OCI-LY7 (cell line): ENCODE measurements at regions not wholly inside any gene's neighbourhood (a gene's known extent, or its start where the extent isn't known, plus 50 kb on each side); places are given as distances from the start of the nearest gene placed in this dataset.
"Not testable (repeated sequence)": the region's sequence is repeated elsewhere in the genome, so short reads cannot be mapped to it uniquely, and the experiment has no call there.

ENCODE experiments used
- BruUV-seq: library from RNA; stranded (reverse); fragments of 400-500 nt; replicated peaks from 2 replicates; lab custom pipeline; 2021; lab: Mats Ljungman, UMichigan
- CTCF ChIA-PET: fragments of 300-600 bp; sonication (Branson Sonifier 250); formaldehyde crosslinking; loops from one replicate; lab custom pipeline; 2022; ENCODE audit warnings: antibody characterized with exemption; ENCODE audit not compliant: unreplicated experiment; lab: Charles Lee
- POLR2A ChIA-PET: fragments of 300-600 bp; sonication (Branson Sonifier 250); formaldehyde crosslinking; loops from one replicate; lab custom pipeline; 2022; ENCODE audit warnings: antibody characterized with exemption; lab: Charles Lee
- DNase-seq: peaks from one replicate; pipeline ENCODE4 v3.0.0-alpha.2; 2015; ENCODE audit warnings: low spot score
- H2AFZ ChIP-seq: fragments of 200-600 bp; sonication (generic), shearing (Covaris generic); 2 replicates; pipeline ENCODE4 v1.6.1; 2014; ENCODE audit warnings: mild to moderate bottlenecking, antibody characterized with exemption, low read length, moderate library complexity
- H3K27ac ChIP-seq: fragments of 200-600 bp; sonication (generic); 2 replicates; pipeline ENCODE4 v1.5.1; 2014; ENCODE audit warnings: mixed run types, low read depth, mild to moderate bottlenecking, moderate library complexity, low read length, inconsistent platforms; ENCODE audit not compliant: poor library complexity, severe bottlenecking
- H3K36me3 ChIP-seq: fragments of 200-600 bp; sonication (generic); 2 replicates; pipeline ENCODE4 v1.6.1; 2014; ENCODE audit warnings: mild to moderate bottlenecking, antibody characterized with exemption, low read length, moderate library complexity, mixed read lengths; ENCODE audit not compliant: insufficient read depth
- H3K4me1 ChIP-seq: fragments of 200-600 bp; sonication (generic); 2 replicates; pipeline ENCODE4 v1.5.1; 2014; ENCODE audit warnings: mild to moderate bottlenecking, low read length; ENCODE audit not compliant: insufficient read depth, poor library complexity, severe bottlenecking
- H3K4me2 ChIP-seq: fragments of 200-600 bp; sonication (generic); 2 replicates; pipeline ENCODE4 v1.6.1; 2014; ENCODE audit warnings: mild to moderate bottlenecking, low read length
- H3K4me3 ChIP-seq: fragments of 200-600 bp; sonication (generic); 2 replicates; pipeline ENCODE4 v1.5.1; 2014; ENCODE audit warnings: mild to moderate bottlenecking, low read depth, low read length; ENCODE audit not compliant: poor library complexity, severe bottlenecking
- H3K79me2 ChIP-seq: fragments of 200-600 bp; sonication (generic); 2 replicates; pipeline ENCODE4 v1.6.1; 2016; ENCODE audit warnings: low read depth, mild to moderate bottlenecking, low read length, moderate library complexity, mixed read lengths; ENCODE audit not compliant: insufficient read depth
- H3K9me2 ChIP-seq: fragments of 200-600 bp; sonication (generic); 2 replicates; pipeline ENCODE4 v1.6.1; 2016; ENCODE audit warnings: mild to moderate bottlenecking, low read length, mixed read lengths; ENCODE audit not compliant: insufficient read depth
- H3K9me3 ChIP-seq: fragments of 200-600 bp; sonication (generic); 2 replicates; pipeline ENCODE4 v1.6.1; 2014; ENCODE audit warnings: mild to moderate bottlenecking, mixed run types, low read length, mixed read lengths
- H4K20me1 ChIP-seq: fragments of 200-600 bp; sonication (generic); 2 replicates; pipeline ENCODE4 v1.6.1; 2014; ENCODE audit warnings: mild to moderate bottlenecking, antibody characterized with exemption, low read length, moderate library complexity, mixed read lengths; ENCODE audit not compliant: insufficient read depth
- EZH2phosphoT487 ChIP-seq: fragments of 200-600 bp; sonication (generic); IDR thresholded peaks from 2 replicates; pipeline ENCODE4 v1.6.1; 2018; ENCODE audit warnings: low read depth, borderline replicate concordance, mild to moderate bottlenecking, mixed run types, antibody characterized with exemption, low read length, moderate library complexity, mixed read lengths
- intact Hi-C: fragments of 100-400 bp; cut with micrococcal nuclease; formaldehyde crosslinking; loops from one replicate; pipeline ENCODE4 v1.10.0; 2022; ENCODE audit not compliant: unreplicated experiment
- TF ChIP-seq, protein P1 (sequence below): fragments of 200-600 bp; sonication (generic); conservative IDR thresholded peaks from 2 replicates; pipeline ENCODE4 v1.5.1; 2014; ENCODE audit warnings: mild to moderate bottlenecking, antibody characterized with exemption, low read length, moderate library complexity, mixed read lengths

DNA sequence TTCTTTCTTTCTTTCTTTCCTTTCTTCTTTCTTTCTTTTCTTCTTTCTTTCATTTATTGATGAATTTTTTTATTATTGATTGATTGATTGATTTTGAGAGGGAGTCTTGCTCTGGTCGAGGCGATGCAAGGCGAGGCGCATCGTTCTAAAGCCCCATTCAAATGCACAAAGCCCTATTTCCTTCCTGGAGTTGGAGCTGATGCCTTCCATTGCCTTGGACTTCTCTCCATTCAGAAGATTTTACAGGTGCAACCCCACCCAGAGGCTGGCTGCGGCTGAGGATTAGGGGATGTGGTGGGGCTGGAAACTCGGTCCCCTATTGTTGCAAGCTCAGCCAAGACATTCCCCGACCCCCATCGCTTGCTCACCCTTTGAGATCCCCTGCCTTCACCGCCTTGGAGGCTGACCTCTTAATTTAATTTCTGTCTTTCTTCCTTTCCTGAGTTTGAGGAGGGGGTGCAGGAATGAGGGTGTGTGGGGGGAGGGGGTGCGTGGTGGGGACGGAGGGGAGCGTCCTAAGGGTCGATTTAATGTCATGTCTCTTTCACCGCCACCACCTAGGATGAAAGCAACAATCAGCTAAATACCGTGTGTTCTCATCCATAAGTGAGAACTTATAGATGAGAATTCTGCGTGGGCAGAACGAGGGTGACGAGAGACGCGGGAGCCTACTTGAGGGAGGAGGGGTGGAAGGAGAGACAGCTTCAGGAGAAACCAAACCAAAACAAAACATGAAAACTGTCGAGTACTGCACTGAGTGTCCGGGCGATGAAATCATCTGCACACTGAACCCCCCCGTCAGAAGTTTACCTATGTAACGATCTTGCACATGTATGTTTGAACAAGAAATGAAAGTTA, 3913.9 kb upstream of the OR11H1 start:
- ChIA-PET CTCF (no interaction called here), POLR2A (interaction anchor here (0.5 kb wide), 1 partner anchor 300 kb away, joined by 3 read pairs; no protein-coding TSS in a partner anchor)
- intact Hi-C loops: no loop called here
- no peak overlapping the region for H2AFZ ChIP-seq
- H3K27ac ChIP-seq: no peak overlapping the region
- no peak overlapping the region for H3K4me2 ChIP-seq
- no peaks in the 10 kb centered on the region for H4K20me1 ChIP-seq
- H3K9me2 ChIP-seq: no peaks in the 10 kb centered on the region
- H3K9me3 ChIP-seq: no peaks in the 10 kb centered on the region; the same call in 1 of the 2 replicates
- BruUV-seq: no TSS peak
- no peaks in the 10 kb centered on the region for H3K36me3 ChIP-seq
- H3K4me1 ChIP-seq: no peaks in the 10 kb centered on the region
- no peak for DNase-seq
- no peaks in the 10 kb centered on the region for H3K79me2 ChIP-seq
- TF ChIP-seq, protein P1, sequence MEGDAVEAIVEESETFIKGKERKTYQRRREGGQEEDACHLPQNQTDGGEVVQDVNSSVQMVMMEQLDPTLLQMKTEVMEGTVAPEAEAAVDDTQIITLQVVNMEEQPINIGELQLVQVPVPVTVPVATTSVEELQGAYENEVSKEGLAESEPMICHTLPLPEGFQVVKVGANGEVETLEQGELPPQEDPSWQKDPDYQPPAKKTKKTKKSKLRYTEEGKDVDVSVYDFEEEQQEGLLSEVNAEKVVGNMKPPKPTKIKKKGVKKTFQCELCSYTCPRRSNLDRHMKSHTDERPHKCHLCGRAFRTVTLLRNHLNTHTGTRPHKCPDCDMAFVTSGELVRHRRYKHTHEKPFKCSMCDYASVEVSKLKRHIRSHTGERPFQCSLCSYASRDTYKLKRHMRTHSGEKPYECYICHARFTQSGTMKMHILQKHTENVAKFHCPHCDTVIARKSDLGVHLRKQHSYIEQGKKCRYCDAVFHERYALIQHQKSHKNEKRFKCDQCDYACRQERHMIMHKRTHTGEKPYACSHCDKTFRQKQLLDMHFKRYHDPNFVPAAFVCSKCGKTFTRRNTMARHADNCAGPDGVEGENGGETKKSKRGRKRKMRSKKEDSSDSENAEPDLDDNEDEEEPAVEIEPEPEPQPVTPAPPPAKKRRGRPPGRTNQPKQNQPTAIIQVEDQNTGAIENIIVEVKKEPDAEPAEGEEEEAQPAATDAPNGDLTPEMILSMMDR: no peak
- no peak for TF ChIP-seq EZH2phosphoT487
- H3K4me3 ChIP-seq: no peak overlapping the region

DNA sequence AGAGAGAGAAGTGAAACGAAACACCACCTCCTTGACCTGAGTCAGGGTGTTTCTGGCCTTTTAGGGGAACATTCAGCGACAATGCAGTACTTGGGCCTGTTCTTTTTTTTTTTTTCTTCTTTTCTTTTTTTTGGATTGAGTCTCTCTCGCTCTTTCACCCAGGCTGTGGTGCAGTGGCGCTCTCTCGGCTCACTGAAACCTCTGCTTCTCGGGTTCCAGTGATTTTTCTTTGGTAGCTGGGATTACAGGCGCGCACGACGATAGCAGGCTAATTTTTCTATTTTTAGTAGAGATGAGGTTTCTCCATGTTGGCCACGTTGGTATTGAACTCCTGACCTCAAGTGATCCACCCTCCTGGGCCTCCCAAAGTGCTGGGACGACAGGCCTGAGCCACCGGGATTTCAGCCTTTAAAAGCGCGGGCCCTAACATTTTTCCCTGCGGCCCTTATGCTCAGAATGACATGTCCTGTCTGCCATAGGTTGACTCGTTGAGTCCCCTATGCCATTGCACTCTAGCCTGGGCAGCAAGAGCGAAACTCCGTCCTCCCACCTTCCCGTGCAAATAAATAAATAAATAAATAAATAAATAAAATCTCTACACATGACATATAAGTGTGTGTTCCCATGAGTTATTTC, 3913.1 kb upstream of the OR11H1 start:
- H3K36me3 ChIP-seq, CTCF ChIA-PET, H3K4me3 ChIP-seq, H3K9me3 ChIP-seq, POLR2A ChIA-PET, H3K79me2 ChIP-seq, H3K9me2 ChIP-seq, H3K4me1 ChIP-seq, H2AFZ ChIP-seq, H3K4me2 ChIP-seq, H4K20me1 ChIP-seq, BruUV-seq, intact Hi-C loops, DNase-seq, H3K27ac ChIP-seq: not testable (repeated sequence)

DNA sequence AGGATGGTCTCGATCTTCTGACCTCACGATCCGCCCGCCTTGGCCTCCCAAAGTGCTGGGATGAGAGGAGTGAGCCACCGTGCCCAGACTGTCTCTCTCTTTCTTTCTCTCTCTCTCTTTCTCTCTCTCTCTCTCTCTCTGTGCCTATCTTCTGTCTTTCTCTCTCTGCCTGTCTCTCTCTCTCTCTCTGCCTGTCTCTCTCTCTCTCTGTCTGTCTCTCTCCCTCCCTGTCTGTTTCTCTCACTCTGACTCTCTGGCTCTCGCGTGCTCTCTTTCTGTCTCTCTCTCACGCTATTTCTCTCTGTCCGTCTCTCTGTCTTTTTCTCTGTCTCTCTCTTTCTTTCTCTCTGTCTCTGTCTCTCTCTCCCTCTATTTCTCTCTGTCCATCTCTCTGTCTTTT, 3911.2 kb upstream of the OR11H1 start:
- Histone ChIP-seq H3K79me2 (no peaks in the 10 kb centered on the region), H4K20me1 (no peaks in the 10 kb centered on the region), H3K9me3 (peaks cover 14% of the 10 kb centered on the region), H3K4me2 (no peak overlapping the region), H3K4me1 (no peaks in the 10 kb centered on the region), H3K36me3 (no peaks in the 10 kb centered on the region), H3K27ac (no peak overlapping the region), H3K4me3 (no peak overlapping the region), H2AFZ (no peak overlapping the region), H3K9me2 (no peaks in the 10 kb centered on the region)
- TF ChIP-seq, protein P1: no peak
- TF ChIP-seq EZH2phosphoT487: no peak
- DNase-seq: no peak
- BruUV-seq: no TSS peak
- intact Hi-C loops: no loop called here
- ChIA-PET POLR2A (no interaction called here), CTCF (no interaction called here)

DNA sequence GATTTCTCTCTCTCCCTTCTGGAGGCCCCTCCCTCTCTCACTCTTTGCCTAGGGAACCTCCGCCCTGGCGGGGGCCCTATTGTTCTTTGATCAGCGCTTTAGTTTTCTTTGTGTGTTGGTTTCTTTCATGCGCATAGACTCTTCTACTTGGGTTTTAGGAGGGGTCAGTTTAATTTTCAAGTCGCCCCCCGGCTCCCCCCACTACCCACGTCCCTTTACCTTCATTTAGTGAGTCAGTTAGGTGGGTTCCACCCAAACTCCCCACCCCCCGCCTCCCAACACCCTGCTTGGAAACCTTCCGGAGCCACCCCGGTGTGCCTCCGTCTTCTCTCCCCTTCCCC, 3909.7 kb upstream of the OR11H1 start:
- H3K27ac ChIP-seq, H3K4me2 ChIP-seq, CTCF ChIA-PET, H3K4me3 ChIP-seq, H3K4me1 ChIP-seq, BruUV-seq, H3K36me3 ChIP-seq, H4K20me1 ChIP-seq, POLR2A ChIA-PET, H2AFZ ChIP-seq, DNase-seq, H3K9me2 ChIP-seq, intact Hi-C loops, H3K79me2 ChIP-seq: not testable (repeated sequence)
- peaks cover 15% of the 10 kb centered on the region for H3K9me3 ChIP-seq

DNA sequence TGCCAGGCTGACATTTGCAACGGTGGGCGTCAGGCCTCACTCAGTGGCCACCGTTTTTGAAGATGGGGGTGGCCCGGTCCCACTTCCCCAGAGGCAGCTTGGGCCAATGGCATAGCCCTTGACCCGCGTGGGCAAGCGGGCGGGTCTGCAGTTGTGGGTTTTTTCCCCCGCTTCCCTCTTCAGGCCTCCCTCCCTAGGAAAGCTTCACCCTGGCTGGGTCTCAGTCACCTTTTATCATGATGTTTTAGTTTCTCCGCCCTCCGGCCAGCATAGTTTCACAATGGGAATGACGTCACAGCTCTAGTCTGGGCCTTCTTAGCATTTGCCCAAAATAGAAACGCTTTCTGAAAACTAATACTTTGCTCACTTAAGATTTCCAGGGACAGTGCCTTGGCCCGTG, 3909.3 kb upstream of the OR11H1 start:
- H2AFZ ChIP-seq, H3K4me3 ChIP-seq, H4K20me1 ChIP-seq, H3K4me1 ChIP-seq, H3K9me2 ChIP-seq, intact Hi-C loops, H3K4me2 ChIP-seq, H3K27ac ChIP-seq, H3K79me2 ChIP-seq, DNase-seq, H3K36me3 ChIP-seq, BruUV-seq, POLR2A ChIA-PET, CTCF ChIA-PET: not testable (repeated sequence)
- H3K9me3 ChIP-seq: peaks cover 16% of the 10 kb centered on the region
